HepG2 (cell line): ENCODE measurements at regions not wholly inside any gene's neighbourhood (a gene's known extent, or its start where the extent isn't known, plus 50 kb on each side); places are given as distances from the start of the nearest gene placed in this dataset.

Experiments
- HDAC6 ChIP-seq: fragments of 200-600 bp; sonication (generic); IDR thresholded peaks from 2 replicates; pipeline ENCODE4 v1.7.0; 2017; ENCODE audit warnings: mild to moderate bottlenecking, antibody characterized with exemption, low read length, low read depth
- NBN ChIP-seq: fragments of 450-650 bp; conservative IDR thresholded peaks from 2 replicates; pipeline ENCODE4 v1.6.1; 2017
- NFE2L2 ChIP-seq: fragments of 150-350 bp; IDR thresholded peaks from 2 replicates; pipeline ENCODE4 v1.6.1; 2014; ENCODE audit warnings: low read length
- ZNF577 ChIP-seq: sonication (generic); formaldehyde crosslinking; IDR thresholded peaks from 2 replicates; pipeline ENCODE4 v1.4.0; 2020; ENCODE audit warnings: mild to moderate bottlenecking, low read depth, missing genetic modification reagents, borderline replicate concordance

DNA sequence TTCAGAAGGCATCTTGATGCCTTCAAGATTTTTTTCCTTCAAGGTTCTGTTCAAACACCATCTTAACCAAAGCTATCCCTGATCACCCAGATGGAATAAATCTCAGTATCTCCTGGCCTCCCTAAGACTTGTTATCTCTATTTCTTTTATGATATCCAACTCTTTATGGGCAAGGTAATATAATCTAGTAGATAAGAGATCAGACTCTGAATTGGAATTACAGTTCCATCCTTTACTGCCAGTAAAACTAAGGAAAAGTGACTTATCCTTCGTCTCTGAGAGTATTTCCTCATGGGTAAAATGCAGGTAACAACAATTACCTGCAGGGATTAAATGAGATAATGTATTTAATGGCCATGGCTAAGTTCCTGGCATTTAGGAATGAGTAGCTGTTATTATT, 445.0 kb upstream of the DAB1 start:
- TF ChIP-seq HDAC6 (no peak), NBN (no peak), ZNF577 (no peak), NFE2L2 (no peak)
